HCT116 (cell line): ENCODE measurements at regions not wholly inside any gene's neighbourhood (a gene's known extent, or its start where the extent isn't known, plus 50 kb on each side); places are given as distances from the start of the nearest gene placed in this dataset.

ENCODE experiments used
- ATAC-seq: fragments of 200-7000 bp; cut with Tn5 transposase; 2 replicates; pipeline ENCODE4 v1.9.1; 2020; ENCODE audit warnings: mild to moderate bottlenecking, moderate library complexity
- BruUV-seq: library from RNA; stranded (reverse); fragments of 400-500 nt; replicated peaks from 2 replicates; lab custom pipeline; 2021; lab: Mats Ljungman, UMichigan
- CTCF ChIA-PET: fragments of 300-600 bp; sonication (Branson Sonifier 250); formaldehyde crosslinking; loops from one replicate; lab custom pipeline; 2021; ENCODE audit warnings: antibody characterized with exemption; lab: Charles Lee
- POLR2A ChIA-PET: fragments of 300-600, 350-600 bp; sonication (Branson Sonifier 250); formaldehyde crosslinking; loops from one replicate; lab custom pipeline; 2021; ENCODE audit warnings: antibody characterized with exemption; lab: Charles Lee
- RAD21 ChIA-PET, 2 experiments: fragments of 300-600 bp; sonication (Branson Sonifier 250); formaldehyde crosslinking; loops; one replicate each; lab custom pipeline; 2023; ENCODE audit warnings: low total read pairs in 2 of 2; ENCODE audit not compliant: uncharacterized antibody in 2 of 2, unreplicated experiment in 2 of 2, low non-redundant PET in 1 of 2; lab: Charles Lee
- DNase-seq: peaks from one replicate; pipeline ENCODE4 v3.0.0-alpha.2; 2010; ENCODE audit warnings: low read depth, low spot score
- H2AFZ ChIP-seq: fragments of 200-600 bp; shearing (Covaris generic), sonication (generic); 2 replicates; pipeline ENCODE4 v1.6.1; 2017; ENCODE audit warnings: low read depth, mixed run types, mixed read lengths, antibody characterized with exemption, low read length; ENCODE audit not compliant: poor library complexity, severe bottlenecking
- H3K27ac ChIP-seq: 2 replicates; pipeline ENCODE4 v1.5.1; 2012; ENCODE audit warnings: low read depth, low read length
- H3K27me3 ChIP-seq: fragments of 200-600 bp; sonication (generic); 2 replicates; pipeline ENCODE4 v1.6.1; 2016; ENCODE audit warnings: mixed run types, low read length, mixed read lengths; ENCODE audit not compliant: insufficient read depth
- H3K36me3 ChIP-seq, 2 experiments: fragments of 200-500 bp in 1 of 2; fragments of 200-600 bp in 1 of 2; sonication (Bioruptor generic) in 1 of 2; sonication (generic) in 1 of 2; 2 replicates each; pipeline versions ENCODE4 v1.5.1 to v1.6.1; 2014 to 2016; ENCODE audit warnings: low read length in 2 of 2, inconsistent platforms in 1 of 2, mixed read lengths in 1 of 2, mixed run types in 1 of 2; ENCODE audit not compliant: insufficient read depth in 2 of 2, control insufficient read depth in 1 of 2
- H3K4me1 ChIP-seq, 2 experiments: fragments of 200-600 bp in 1 of 2; sonication (generic) in 1 of 2; 2 replicates each; pipeline versions ENCODE4 v1.5.1 to v1.6.1; 2012 to 2017; ENCODE audit warnings: low read length in 2 of 2, inconsistent platforms in 1 of 2, mild to moderate bottlenecking in 1 of 2, mixed read lengths in 1 of 2, mixed run types in 1 of 2, moderate library complexity in 1 of 2; ENCODE audit not compliant: insufficient read depth in 2 of 2, control insufficient read depth in 1 of 2
- H3K4me2 ChIP-seq: fragments of 200-600 bp; sonication (generic); 2 replicates; pipeline ENCODE4 v1.6.1; 2017; ENCODE audit warnings: mixed run types, low read length, mixed read lengths
- H3K4me3 ChIP-seq, 2 experiments: fragments of 200-600 bp in 1 of 2; sonication (generic) in 1 of 2; replicated peaks in 1 of 2; 2 replicates each; pipeline ENCODE4 v1.5.1; 2011 to 2016; ENCODE audit warnings: low read length in 2 of 2, control low read depth in 1 of 2, low read depth in 1 of 2, mild to moderate bottlenecking in 1 of 2, mixed read lengths in 1 of 2, mixed run types in 1 of 2
- H3K79me2 ChIP-seq: fragments of 200-600 bp; sonication (generic); 2 replicates; pipeline ENCODE4 v1.6.1; 2017; ENCODE audit warnings: mild to moderate bottlenecking, mixed run types, low read length, moderate library complexity, mixed read lengths; ENCODE audit not compliant: insufficient read depth
- H3K9ac ChIP-seq: fragments of 200-600 bp; sonication (generic); 2 replicates; pipeline ENCODE4 v1.6.1; 2016; ENCODE audit warnings: low read length, mixed read lengths
- H3K9me2 ChIP-seq: fragments of 200-600 bp; sonication (generic), shearing (Covaris generic); 2 replicates; pipeline ENCODE4 v1.6.1; 2017; ENCODE audit warnings: mixed run types, mild to moderate bottlenecking, moderate library complexity; ENCODE audit not compliant: insufficient read depth
- H3K9me3 ChIP-seq, 2 experiments: fragments of 200-500 bp in 1 of 2; fragments of 200-600 bp in 1 of 2; sonication (Bioruptor generic) in 1 of 2; sonication (generic) in 1 of 2; 2 replicates each; pipeline ENCODE4 v1.6.1; 2014 to 2017; ENCODE audit warnings: low read length in 2 of 2, mixed read lengths in 2 of 2, inconsistent platforms in 1 of 2, low read depth in 1 of 2, mild to moderate bottlenecking in 1 of 2, mixed run types in 1 of 2, moderate library complexity in 1 of 2; ENCODE audit not compliant: control insufficient read depth in 1 of 2, insufficient read depth in 1 of 2
- H4K20me1 ChIP-seq: fragments of 200-600 bp; sonication (generic), shearing (Covaris generic); 2 replicates; pipeline ENCODE4 v1.6.1; 2017; ENCODE audit warnings: mixed run types, mild to moderate bottlenecking, moderate library complexity; ENCODE audit not compliant: insufficient read depth
- ATF3 ChIP-seq: IDR thresholded peaks from 2 replicates; pipeline ENCODE4 v1.6.1; 2012
- CBX3 ChIP-seq: IDR thresholded peaks from 2 replicates; pipeline ENCODE4 v1.6.1; 2012; ENCODE audit warnings: low read depth
- CEBPB ChIP-seq: IDR thresholded peaks from 2 replicates; pipeline ENCODE4 v1.6.1; 2012; ENCODE audit warnings: low read depth
- CTCF ChIP-seq, 3 experiments: fragments of 200-600 bp in 1 of 3; sonication (generic) in 1 of 3; IDR thresholded peaks in 2 of 3; conservative IDR thresholded peaks in 1 of 3; 2 replicates each; pipeline ENCODE4 v1.5.1; 2012 to 2017; ENCODE audit warnings: low read depth in 2 of 3, low read length in 2 of 3, antibody characterized with exemption in 1 of 3, borderline replicate concordance in 1 of 3, control low read depth in 1 of 3, mild to moderate bottlenecking in 1 of 3, mixed read lengths in 1 of 3, mixed run types in 1 of 3, moderate library complexity in 1 of 3; ENCODE audit not compliant: insufficient read depth in 1 of 3
- EGR1 ChIP-seq: IDR thresholded peaks from 2 replicates; pipeline ENCODE4 v1.6.1; 2012; ENCODE audit warnings: low read depth
- ELF1 ChIP-seq: IDR thresholded peaks from 2 replicates; pipeline ENCODE4 v1.6.1; 2012; ENCODE audit warnings: low read depth, borderline replicate concordance
- EZH2 ChIP-seq: fragments of 200-600 bp; sonication (generic); IDR thresholded peaks from 2 replicates; pipeline ENCODE4 v1.6.1; 2017; ENCODE audit warnings: antibody characterized with exemption, mixed run types
- EZH2phosphoT487 ChIP-seq: fragments of 200-600 bp; IDR thresholded peaks from 2 replicates; pipeline ENCODE4 v1.6.1; 2018; ENCODE audit warnings: antibody characterized with exemption, borderline replicate concordance
- FOSL1 ChIP-seq: IDR thresholded peaks from 2 replicates; pipeline ENCODE4 v1.6.1; 2012; ENCODE audit warnings: low read depth
- JUND ChIP-seq: IDR thresholded peaks from 2 replicates; pipeline ENCODE4 v1.6.1; 2012
- POLR2A ChIP-seq: IDR thresholded peaks from 2 replicates; pipeline ENCODE4 v1.7.0; 2011; ENCODE audit warnings: borderline replicate concordance; ENCODE audit not compliant: insufficient read depth, insufficient read length; ENCODE audit errors: extremely low read depth
- POLR2AphosphoS5 ChIP-seq: IDR thresholded peaks from 2 replicates; pipeline ENCODE4 v1.6.1; 2011; ENCODE audit warnings: mild to moderate bottlenecking, low read depth, low read length, moderate library complexity
- RAD21 ChIP-seq: IDR thresholded peaks from 2 replicates; pipeline ENCODE4 v1.6.1; 2012; ENCODE audit warnings: low read depth, mild to moderate bottlenecking
- SP1 ChIP-seq: IDR thresholded peaks from 2 replicates; pipeline ENCODE4 v1.6.1; 2012; ENCODE audit warnings: low read depth
- SRF ChIP-seq: IDR thresholded peaks from 2 replicates; pipeline ENCODE4 v1.6.1; 2012; ENCODE audit warnings: low read depth
- TCF7L2 ChIP-seq: IDR thresholded peaks from 2 replicates; pipeline ENCODE4 v1.7.0; 2011; ENCODE audit warnings: borderline replicate concordance, inconsistent platforms; ENCODE audit not compliant: insufficient read depth, insufficient read length; ENCODE audit errors: extremely low read depth
- YY1 ChIP-seq: IDR thresholded peaks from 2 replicates; pipeline ENCODE4 v1.6.1; 2011; ENCODE audit warnings: low read length, low read depth, moderate library complexity, mild to moderate bottlenecking; ENCODE audit not compliant: insufficient replicate concordance; ENCODE audit errors: extremely low read depth
- ZFX ChIP-seq: fragments of 450-650 bp; IDR thresholded peaks from 2 replicates; pipeline ENCODE4 v1.6.1; 2017
- ZNF274 ChIP-seq: fragments of 200-500 bp; sonication (Bioruptor generic); IDR thresholded peaks from 2 replicates; pipeline ENCODE4 v1.6.1; 2014; ENCODE audit warnings: mild to moderate bottlenecking, low read depth, low read length, inconsistent platforms
- intact Hi-C: fragments of 100-400 bp; cut with micrococcal nuclease; formaldehyde crosslinking; loops from 2 replicates; pipeline ENCODE4 v1.10.0; 2022
- TF ChIP-seq, protein P1 (sequence below): IDR thresholded peaks from 2 replicates; pipeline ENCODE4 v1.6.1; 2011; ENCODE audit warnings: mild to moderate bottlenecking, low read length, moderate library complexity; ENCODE audit not compliant: insufficient replicate concordance; ENCODE audit errors: extremely low read depth

DNA sequence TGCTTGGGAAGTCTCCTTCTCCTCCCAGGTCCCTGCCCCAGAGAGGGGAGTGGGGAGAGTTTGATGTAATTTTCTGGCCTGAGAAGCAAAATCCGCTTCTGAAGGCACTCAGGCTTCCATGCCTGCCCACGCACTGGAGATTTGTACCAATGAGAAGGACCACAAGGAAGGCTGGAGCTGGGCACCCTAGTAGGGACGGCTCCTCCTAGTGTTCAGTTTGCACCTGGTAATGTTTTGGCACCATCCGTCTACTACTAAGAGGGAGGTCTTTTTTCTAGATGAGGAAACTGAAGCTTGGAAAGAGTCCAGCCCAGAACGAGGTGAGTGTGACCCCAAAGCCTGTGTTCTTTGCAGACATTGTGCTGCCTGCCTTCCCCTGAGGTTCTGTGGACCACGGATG, 83.6 kb upstream of the NLRP1 start (continued):
- TF ChIP-seq ZNF274 = no peak
- no peak for TF ChIP-seq ATF3
- TF ChIP-seq, protein P1, sequence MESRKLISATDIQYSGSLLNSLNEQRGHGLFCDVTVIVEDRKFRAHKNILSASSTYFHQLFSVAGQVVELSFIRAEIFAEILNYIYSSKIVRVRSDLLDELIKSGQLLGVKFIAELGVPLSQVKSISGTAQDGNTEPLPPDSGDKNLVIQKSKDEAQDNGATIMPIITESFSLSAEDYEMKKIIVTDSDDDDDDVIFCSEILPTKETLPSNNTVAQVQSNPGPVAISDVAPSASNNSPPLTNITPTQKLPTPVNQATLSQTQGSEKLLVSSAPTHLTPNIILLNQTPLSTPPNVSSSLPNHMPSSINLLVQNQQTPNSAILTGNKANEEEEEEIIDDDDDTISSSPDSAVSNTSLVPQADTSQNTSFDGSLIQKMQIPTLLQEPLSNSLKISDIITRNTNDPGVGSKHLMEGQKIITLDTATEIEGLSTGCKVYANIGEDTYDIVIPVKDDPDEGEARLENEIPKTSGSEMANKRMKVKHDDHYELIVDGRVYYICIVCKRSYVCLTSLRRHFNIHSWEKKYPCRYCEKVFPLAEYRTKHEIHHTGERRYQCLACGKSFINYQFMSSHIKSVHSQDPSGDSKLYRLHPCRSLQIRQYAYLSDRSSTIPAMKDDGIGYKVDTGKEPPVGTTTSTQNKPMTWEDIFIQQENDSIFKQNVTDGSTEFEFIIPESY = no peak

DNA sequence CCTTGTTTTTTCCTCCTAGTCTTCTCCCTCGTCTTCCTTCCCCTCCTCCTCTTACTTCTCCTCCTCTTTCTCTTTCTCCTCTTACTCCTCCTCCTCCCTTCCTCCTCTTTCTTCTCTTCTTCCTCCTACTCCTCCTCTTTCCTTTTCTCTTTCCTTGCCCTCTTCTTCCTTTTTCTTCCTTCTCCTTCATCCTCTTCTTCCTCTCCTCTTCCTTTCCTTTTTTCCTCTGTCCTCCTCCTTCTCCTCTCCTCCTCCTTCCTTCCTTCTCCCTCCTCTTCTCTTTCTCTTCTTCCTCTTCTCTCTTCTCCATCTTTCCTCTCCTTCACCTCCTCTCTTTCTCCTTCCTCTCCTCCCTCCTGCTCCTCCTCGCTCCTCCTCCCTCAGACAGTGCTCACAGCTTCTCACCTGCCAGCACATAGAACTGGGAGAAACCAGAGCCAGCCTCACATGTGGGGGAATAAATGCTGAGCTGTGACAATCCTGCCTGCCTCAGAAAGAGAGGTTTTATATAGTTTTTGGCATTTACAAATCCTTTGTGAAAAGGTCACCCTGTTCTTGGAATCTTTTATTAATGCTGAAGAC, 84.3 kb upstream of the NLRP1 start:
- no peak for TF ChIP-seq POLR2AphosphoS5
- no peak for TF ChIP-seq TCF7L2
- TF ChIP-seq, protein P1 = no peak
- no peak for TF ChIP-seq POLR2A
- TF ChIP-seq ZFX = no peak
- TF ChIP-seq CBX3 = no peak
- no peak for TF ChIP-seq FOSL1
- TF ChIP-seq EZH2 = no peak
- no peak for TF ChIP-seq JUND
- no peak for TF ChIP-seq CTCF (IDR thresholded peaks at IDR 0.05 in 2 of 3, conservative IDR thresholded peaks at IDR 0.05 in 1 of 3; ENCODE audit: borderline replicate concordance in 1 of 3, insufficient read depth in 1 of 3, low read depth in 2 of 3, low read length in 2 of 3)
- no peak for TF ChIP-seq ATF3
- TF ChIP-seq ELF1 = no peak
- TF ChIP-seq SRF = no peak
- TF ChIP-seq YY1 = no peak
- TF ChIP-seq SP1 = no peak
- no peak for TF ChIP-seq EGR1
- TF ChIP-seq RAD21 = no peak
- TF ChIP-seq CEBPB = no peak
- no peak for TF ChIP-seq EZH2phosphoT487
- TF ChIP-seq, all 23 proteins: peak for 0
- no peak overlapping the region for H3K4me3 ChIP-seq
- H4K20me1 ChIP-seq = no peaks in the 10 kb centered on the region
- no TSS peak for BruUV-seq
- DNase-seq (no peak), ATAC-seq (no peak)
- H3K4me2 ChIP-seq = no peak overlapping the region
- H3K4me1 ChIP-seq = no peaks in the 10 kb centered on the region
- no peaks in the 10 kb centered on the region for H3K9me3 ChIP-seq
- CTCF ChIA-PET = interaction anchor here (1.1 kb wide), 2 partner anchors 8 to 11 kb away, joined by 4 to 7 read pairs; no protein-coding TSS in a partner anchor
- H3K79me2 ChIP-seq = no peaks in the 10 kb centered on the region
- no peak overlapping the region for H3K9ac ChIP-seq
- no peak overlapping the region for H2AFZ ChIP-seq
- intact Hi-C loops = no loop called here
- no peaks in the 10 kb centered on the region for H3K9me2 ChIP-seq
- H3K27me3 ChIP-seq = peaks cover 57% of the 10 kb centered on the region
- H3K36me3 ChIP-seq = no peaks in the 10 kb centered on the region
- H3K27ac ChIP-seq = no peak overlapping the region
- POLR2A ChIA-PET = no interaction called here
- RAD21 ChIA-PET = no interaction called here
